GM19372 (cell line): ENCODE measurements at regions not wholly inside any gene's neighbourhood (a gene's known extent, or its start where the extent isn't known, plus 50 kb on each side); places are given as distances from the start of the nearest gene placed in this dataset.

Experiments
- ATAC-seq: cut with Tn5 transposase; IDR thresholded peaks from one replicate; pipeline ENCODE4 v1.9.1; 2021; ENCODE audit warnings: mild to moderate bottlenecking, low read depth, moderate library complexity; ENCODE audit not compliant: unreplicated experiment

DNA sequence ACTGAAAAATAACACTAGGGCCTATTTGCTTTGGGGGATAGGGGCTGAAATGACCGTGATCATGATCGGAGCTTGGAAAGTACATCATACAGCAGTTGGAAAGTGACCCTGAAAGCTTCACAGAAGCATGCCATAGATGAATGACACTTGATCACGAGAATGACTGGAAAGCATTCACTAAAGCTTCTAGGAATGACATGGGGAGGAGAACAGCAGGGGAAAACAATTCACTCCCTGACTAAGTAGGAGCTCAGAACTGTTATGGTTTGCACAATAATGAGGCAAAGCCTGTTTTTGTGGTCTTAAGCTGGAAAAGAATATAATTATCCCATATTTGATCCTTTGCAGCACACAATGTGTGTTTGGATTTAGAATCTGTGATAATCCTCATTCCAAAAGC lies 237.5 kb downstream of the NOL4 start:
- no peak for ATAC-seq

DNA sequence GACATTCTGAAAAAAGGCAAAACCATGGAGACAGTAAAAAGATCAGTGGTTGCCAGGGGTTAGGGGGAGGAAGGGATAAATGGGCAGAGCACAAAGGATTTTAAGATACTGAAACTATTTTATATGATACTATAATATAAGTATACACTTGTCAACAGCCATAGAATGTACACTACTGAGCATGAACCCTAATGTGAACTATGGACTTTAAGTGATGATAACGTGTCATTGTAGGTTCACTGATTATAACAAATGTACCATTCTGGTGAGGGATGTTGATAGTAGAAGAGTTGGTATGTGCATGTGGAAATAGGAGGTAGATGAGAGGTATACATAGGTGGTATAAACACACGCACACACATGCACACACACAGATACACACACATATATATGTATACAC lies 241.6 kb downstream of the NOL4 start:
- ATAC-seq: no peak

DNA sequence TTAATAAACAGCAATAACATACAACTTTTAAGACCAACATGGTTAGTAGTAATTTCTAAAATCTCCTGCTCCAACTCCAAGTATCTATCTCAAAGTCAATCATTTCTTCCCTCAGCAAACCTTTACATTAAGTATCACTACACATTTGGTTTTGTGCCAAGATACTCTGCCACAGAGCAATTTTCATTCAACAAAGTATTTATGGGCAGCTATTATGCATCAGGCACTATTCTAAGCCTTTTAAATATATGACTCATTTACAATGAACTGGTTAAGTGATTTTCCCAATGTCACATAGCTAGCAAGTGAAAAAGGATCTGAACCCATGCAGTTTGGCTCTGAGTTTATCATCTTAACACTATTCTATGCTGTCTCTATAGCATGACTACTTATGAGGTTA lies 264.3 kb downstream of the NOL4 start:
- ATAC-seq: no peak

DNA sequence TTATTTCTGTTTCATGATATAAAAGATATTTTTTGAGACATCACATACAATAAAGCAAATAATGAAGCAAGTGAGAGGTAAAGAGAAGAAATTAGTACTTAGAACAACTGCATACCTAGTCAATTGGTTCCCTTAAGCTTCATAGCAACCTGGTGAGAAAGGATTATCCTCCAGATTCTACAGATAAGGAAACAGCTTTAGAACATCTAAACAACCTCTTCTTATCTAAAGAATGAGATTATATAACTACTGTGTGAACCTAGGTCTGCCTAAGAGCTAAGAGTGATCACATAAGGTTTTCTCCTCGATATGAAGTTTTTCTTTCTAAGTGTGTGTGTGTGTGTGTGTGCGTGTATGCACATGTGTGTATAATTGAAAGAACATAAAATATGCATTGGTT lies 265.1 kb downstream of the NOL4 start:
- ATAC-seq: no peak

DNA sequence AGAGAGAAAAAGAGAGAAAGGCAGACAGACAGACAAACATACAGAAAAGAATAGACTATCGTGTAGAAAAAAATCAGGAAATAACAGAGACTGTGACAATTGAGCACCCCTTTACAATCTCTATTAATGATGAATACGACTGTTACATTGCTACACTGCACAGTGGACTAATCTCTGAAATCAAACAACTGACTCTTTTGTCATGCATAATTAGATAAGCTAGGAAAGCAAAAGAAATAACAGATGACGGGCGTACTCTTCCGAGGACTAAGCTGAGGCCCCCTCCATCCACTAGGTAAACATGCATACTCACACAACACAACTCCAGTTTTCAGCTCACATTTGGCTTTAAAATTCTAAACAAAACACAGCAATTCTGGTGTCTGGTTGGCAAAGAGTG lies 267.0 kb downstream of the NOL4 start:
- no peak for ATAC-seq

DNA sequence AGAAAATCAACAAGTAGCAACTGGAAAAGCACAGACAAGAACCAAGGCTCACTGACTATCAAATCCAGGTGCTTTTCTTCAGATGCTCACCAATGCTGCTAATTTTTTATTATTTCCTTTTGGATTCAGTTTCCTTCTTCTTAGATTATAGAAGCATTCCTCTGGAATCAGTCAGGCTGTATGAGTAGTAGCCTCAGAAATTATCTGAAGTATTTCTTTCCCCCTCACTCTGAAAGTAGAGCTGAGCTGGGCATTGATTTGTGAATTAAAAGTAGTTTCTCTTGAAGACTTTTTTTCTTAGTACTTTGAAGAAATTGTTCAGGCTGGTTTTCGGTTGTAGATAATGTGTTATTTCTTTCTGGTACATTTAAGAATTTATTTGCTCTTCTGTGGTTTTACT lies 273.7 kb downstream of the NOL4 start:
- ATAC-seq: no peak

DNA sequence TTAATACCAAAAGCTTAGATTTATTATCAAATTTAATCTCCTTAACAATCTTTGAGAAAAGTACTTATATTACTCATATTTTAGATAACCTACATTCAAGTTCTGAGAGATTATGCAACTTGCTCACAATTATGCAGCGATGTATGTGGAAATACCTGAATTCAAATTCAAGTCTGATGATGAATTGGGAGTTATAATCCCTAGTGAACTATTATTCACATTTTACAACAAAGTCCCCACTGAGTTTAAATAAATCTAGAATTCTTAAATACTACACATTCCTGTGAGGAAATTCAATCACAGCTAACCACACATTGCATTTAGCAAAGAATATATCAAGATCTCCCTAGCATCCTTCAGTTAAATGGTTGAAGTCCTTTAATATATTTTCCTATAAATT lies 278.4 kb downstream of the NOL4 start:
- ATAC-seq: no peak

DNA sequence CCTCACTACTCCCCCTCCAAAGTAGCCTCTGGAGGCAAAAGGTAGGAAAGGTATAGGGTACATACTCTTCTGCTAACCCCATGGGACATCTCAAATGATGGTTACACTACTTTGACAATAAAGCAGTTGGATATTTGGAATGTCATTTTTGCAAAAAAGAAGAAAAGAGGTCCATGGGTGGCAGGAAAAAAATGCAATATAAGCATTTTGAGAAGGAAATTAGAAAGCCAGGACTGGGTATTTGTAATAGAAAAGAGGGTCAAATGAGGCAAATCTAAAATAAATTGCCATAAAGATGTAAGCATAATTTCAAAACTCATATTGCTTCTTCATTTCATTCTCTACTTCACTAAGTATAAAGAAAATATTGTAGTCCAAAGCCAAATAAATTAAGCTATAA lies 280.2 kb downstream of the NOL4 start:
- no peak for ATAC-seq

DNA sequence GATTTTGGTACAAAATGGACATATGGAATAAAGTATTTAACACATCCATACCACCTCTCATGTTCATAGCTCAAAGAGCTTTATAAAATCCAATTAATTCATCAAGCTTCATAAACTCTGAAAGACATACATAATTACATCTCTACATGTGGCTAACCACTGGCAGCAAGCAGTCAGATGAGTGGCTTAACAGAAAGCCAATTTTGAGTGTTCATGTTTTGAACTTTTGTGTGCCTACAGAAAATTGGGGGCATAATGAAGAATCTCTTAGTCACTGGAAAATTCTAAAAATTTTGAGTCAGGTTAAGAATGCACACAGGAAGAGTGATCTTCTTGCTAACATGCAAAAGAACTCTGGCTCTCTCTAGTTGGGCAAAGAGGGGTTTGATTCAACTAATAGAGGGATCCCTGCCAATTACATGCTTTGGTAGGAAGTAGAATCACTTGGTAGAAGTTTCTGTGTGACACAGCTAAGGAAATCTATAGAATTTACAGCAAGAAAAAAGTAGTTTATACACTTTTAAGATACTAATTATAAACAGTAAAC lies 287.4 kb downstream of the NOL4 start:
- ATAC-seq: no peak

DNA sequence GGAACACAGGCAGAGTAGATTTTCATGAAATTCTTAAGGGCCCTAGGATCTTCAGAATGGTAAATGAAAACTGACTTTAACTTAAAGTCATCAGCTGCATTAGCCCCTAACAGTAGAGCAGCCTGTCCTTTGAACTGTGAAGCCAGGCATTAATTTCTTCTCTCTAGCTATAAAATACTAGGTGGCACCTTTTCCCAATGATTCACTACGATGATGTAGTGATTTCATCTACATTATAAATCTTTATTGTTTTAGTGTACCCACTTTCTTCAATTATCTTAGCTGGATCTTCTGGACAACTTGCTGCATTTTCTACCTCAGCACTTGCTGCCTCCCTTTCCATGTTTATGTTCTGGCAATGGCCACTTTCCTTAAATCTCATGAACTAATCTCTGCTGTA lies 290.5 kb downstream of the NOL4 start:
- no peak for ATAC-seq

DNA sequence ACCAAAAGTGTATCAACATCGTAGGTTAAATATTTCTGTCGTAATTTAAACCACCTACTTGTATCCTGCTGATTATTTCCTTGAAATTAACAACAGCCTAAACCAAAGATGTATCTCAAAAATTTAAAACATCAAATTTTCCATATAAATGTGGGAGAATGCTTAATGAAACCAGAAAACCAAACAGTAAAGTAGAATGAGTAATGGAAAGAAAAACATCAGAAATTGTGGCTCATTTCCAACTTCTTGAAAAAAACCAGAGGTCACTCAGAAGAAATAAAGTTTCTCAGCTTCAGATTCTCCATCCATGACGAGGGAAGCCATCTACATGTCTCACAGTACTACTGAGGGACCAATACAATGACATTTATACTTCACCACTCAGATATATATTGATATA lies 296.5 kb downstream of the NOL4 start:
- no peak for ATAC-seq

DNA sequence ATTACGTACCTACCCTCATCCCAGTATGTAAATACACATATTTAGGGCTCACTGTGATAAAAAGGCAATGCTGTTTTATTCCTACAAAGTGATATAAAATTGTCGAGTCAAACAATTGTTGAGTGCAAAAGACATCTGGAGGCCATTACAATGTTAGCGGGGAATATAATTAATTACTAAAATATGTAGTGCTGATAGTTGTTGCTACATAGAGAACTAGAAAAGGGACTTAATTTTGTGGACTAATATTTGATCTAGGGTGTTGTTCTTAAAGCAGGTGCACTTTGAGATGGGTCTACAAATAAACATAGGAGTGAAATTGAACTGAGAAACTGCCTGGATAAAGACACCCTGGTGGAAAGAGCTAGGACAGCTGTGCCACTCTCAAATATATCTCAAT lies 300.1 kb downstream of the NOL4 start:
- no peak for ATAC-seq

DNA sequence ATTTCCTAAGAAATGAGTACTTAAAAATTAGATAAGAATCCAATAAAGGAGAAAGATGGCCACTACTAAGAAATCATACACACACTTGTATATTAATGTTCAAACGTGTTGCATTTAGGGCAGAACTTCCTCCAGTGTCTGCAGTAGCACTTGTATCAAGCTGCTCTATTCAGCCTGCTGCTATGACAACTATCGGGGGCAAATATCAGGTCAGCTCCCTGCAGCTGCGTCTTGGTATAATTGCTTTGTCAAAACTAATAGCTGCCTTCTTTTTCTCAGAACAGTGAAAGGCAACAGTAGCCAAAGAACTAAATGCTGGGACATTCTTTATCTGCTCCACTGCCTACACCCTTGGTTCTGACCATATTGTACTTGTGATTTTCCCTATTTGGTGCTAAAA lies 300.7 kb downstream of the NOL4 start:
- no peak for ATAC-seq

DNA sequence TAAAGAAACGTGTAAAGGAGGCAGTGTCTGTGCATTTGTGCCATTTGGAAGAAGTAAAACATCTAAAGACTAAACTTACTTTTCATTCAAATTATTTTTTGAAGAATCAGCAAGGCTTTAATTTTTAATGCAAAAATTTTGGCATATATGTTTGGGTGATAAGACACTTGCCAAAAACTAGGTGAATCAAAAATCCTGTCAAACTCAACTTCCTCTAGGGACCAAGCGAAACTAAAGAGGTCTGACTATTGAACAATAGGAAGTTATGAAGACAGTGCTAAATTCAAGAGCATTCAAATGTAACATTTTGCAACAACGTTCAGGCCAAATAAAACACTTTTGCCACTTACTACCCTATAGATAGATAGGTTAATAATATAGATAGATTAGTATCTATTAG lies 306.1 kb downstream of the NOL4 start:
- ATAC-seq: no peak

DNA sequence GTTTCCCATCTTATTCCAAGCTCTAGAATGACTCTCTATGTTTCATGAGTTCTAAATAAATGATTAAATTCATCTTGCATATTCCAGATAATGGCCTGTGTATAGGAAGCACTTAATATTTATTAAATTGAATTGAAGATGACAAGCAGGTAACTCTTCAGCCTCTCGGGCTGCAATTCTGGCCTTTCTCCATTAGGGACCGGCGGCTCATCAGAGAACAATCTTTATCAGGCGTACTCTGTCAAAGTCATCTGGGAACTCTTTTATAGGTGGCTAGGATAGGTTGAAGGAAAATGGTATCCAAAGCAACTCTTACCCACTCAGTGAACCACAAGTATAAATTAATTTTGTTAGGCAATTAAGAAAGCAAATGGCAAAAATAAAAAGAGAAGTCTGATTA lies 308.5 kb downstream of the NOL4 start:
- ATAC-seq: no peak

DNA sequence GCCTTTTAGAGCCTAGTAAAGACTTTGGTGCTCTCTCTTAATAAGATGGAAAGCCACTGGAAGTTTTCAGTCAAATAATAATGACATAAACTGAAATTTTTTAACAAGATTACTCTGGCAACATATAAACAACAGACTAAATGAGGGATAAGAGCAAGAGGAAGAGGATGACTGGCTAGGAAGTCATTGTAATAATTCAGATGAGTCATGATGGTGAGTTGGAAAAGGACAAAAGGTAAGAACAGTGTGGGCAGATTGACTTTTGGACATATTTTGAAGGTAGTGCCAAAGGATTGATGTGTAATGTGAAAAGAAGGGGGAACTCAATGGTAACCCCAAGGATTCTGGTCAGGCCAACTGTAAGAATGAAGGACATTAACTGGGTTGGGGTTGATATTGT lies 310.3 kb downstream of the NOL4 start:
- no peak for ATAC-seq

DNA sequence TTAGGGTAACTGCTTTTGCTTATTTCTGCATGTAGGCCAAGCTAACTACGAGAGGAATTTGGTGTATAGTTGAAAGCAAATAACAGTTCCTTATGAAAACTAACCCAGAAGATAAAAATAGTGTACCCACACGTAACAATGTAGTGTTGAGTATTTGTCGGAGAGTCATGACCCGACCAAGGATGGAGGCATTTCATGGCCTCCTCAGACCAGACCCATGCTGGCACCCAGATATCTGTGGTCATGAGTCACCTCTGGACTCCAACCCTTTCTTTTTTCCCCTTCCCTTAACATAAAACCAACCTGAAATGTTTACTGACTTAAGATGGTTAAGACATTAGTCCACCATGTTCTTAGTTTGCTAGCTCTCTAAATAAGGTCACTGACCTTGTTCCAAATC lies 318.7 kb downstream of the NOL4 start:
- ATAC-seq: no peak

DNA sequence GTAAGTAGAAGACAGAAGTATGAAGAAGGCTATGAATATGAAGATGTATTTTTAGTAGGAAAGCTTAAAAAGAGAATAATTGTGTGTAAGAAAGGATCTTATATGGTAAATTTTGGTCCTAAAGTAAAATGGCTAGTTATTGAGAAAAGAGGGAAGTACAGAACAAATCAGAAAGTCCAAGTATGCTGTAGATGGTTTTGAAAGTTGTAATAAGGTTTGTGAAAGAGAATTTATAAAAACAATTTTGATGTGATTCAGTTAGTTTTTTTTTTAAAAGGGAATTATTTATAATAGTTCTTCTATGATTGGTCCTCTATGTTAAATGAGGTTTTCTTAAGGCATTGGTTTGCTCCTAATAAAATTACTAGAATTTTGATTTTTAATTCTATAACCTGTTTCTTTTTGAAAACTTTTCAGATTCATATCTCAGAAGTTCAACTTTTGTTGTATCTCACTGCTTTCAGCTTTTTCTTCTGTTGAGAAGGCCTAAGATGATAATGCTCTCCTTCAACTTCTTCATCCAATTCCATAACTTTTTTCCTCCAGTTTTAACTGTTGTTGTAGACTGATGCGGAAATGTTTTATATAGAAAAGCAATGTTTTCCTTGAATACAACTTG lies 322.7 kb downstream of the NOL4 start:
- ATAC-seq: no peak

DNA sequence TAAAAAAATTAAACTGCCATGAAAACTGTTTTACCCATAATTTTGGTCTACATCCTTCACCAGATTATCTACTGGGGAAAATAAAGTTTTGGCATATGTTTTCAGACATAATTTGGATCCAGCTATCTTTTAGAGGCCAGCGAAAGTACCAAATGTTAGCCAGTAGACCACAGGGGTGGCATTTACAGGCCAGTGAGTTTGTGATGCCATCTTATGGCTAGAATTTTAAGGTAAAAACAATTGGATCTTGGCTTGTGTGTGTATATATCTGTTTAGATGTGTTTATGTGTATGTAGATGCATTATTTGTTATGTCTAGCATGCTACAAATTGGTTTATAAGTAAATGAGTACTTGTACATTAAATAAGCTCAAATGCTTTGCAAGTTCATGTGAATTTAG lies 322.6 kb downstream of the ASXL3 start:
- ATAC-seq: no peak

DNA sequence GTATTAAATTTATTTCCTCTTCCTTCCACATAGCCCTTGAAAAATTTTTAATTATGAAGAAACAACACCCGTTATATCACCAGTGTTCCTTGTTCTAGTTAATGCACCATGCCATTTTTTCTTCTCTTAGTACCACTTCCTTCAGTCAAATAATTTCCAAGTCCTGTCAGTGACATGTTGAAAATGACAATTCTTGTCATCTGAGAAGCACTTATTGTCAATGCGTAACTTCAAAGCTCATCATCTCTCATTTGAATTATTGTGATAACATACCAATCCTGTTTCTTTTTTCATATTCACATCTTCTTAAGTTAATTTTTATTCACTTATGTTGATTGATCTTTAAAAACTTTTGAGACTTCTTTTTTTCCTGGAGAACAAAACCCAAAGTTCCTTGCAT lies 320.4 kb downstream of the ASXL3 start:
- ATAC-seq: no peak

DNA sequence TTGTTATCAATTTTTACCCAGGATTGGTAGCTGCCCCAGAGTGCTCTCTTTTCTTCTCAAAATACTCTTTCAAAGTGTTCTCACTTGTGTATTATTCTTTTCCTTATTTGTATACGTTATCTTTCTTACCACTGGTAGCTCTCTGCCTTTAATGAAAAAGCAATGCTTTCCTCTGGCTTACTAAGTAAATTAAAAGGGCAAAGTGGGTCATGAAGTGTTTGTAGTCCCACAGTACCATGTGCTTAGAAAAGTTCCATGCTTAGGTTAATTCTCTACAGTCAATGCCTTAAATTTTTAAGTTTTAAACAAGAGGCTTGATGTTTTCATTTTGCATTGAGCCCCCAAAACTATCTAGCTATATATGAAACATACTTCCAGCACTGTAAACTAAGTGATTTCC lies 300.2 kb downstream of the ASXL3 start:
- ATAC-seq: no peak

DNA sequence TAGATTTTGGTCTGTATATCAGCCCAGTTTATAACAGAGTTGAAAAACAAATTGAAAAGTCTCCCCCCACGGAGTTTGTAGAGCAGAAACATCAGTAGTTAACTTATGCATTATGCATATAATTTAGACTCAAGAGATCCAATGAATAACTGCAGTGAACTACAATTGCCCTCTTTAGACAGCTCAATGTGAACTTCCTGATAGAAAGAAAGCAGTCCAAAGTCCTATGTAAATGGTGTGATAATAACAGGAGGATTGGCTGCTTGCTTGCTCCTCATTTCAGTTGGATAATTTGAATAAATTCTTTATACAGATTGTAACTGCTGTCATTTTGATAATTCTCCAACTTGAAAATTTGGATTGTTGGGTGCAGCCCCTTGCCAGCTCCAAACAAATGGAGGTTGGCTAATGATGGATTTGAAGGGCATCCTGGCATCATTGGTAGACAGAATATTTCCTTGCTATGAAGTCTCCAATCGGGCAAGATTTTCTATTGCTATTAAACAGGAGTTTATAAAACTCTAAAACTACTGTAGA lies 297.1 kb downstream of the ASXL3 start:
- ATAC-seq: no peak

DNA sequence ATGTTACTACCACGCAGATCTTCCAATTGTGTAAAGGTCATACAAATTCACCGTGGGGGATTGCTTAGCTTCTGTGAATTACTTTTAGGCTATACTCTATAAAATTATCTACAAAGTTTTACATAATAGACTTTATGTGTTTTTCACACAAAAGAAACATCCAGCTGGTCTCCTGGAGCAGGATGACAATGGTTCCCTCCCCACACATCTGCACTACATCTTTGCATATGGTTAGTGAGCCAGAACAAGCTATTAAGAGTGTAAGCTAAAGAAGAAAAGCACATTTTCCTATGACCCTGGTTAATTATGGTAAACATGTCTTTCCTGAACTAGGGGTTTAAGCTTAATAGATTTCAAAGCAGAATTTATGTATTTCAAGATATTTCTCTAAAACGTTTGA lies 295.1 kb downstream of the ASXL3 start:
- no peak for ATAC-seq
